Heart right ventricle (tissue), 16 donors: ENCODE measurements at regions not wholly inside any gene's neighbourhood (a gene's known extent, or its start where the extent isn't known, plus 50 kb on each side); places are given as distances from the start of the nearest gene placed in this dataset.
"Not testable (repeated sequence)": the region's sequence is repeated elsewhere in the genome, so short reads cannot be mapped to it uniquely, and the experiment has no call there.

ENCODE experiments used
- ATAC-seq, 8 donors: fragments of 200-7000 bp; cut with Tn5 transposase; one replicate each; pipeline ENCODE4 v1.9.1; 2020; ENCODE audit warnings: mild to moderate bottlenecking in 8 of 8, moderate library complexity in 8 of 8, moderate number of reproducible peaks in 1 of 8
- DNase-seq, 2 donors: peaks; one replicate each; pipeline ENCODE4 v3.0.0-alpha.2; 2020
- H3K27ac ChIP-seq, 10 donors: fragments of 200-600 bp; sonication (generic) in 2 of 10; one replicate each; pipeline versions ENCODE4 v1.5.0 to v1.8.0; 2020 to 2022; ENCODE audit warnings: mild to moderate bottlenecking in 3 of 10
- H3K27me3 ChIP-seq, 7 donors: fragments of 200-600 bp; one replicate each; pipeline ENCODE4 v1.8.0; 2021 to 2022; ENCODE audit warnings: mild to moderate bottlenecking in 2 of 7
- H3K36me3 ChIP-seq, 9 donors: fragments of 200-600 bp; sonication (generic) in 1 of 9; one replicate each; pipeline versions ENCODE4 v1.5.0 to v1.8.0; 2020 to 2022; ENCODE audit warnings: mild to moderate bottlenecking in 2 of 9
- H3K4me1 ChIP-seq, 9 donors: fragments of 200-600 bp; sonication (generic) in 1 of 9; one replicate each; pipeline versions ENCODE4 v1.5.0 to v1.8.0; 2020 to 2022; ENCODE audit warnings: mild to moderate bottlenecking in 4 of 9
- H3K4me3 ChIP-seq, 10 donors: fragments of 200-600 bp; sonication (generic) in 2 of 10; one replicate each; pipeline versions ENCODE4 v1.5.0 to v1.8.0; 2020 to 2022; ENCODE audit warnings: mild to moderate bottlenecking in 7 of 10, moderate library complexity in 2 of 10
- H3K9me3 ChIP-seq, 11 donors: fragments of 200-600 bp in 10 of 11; sonication (generic) in 2 of 11; one replicate each; pipeline versions ENCODE4 v1.5.0 to v1.8.0; 2013 to 2022; ENCODE audit warnings: mild to moderate bottlenecking in 2 of 11, control low read depth in 1 of 11, moderate library complexity in 1 of 11
- CTCF ChIP-seq, 9 donors: fragments of 200-600 bp; sonication (generic) in 2 of 9; IDR thresholded peaks; one replicate each; pipeline versions ENCODE4 v1.5.0 to v1.8.0; 2021 to 2022; ENCODE audit warnings: antibody characterized with exemption in 9 of 9, mild to moderate bottlenecking in 5 of 9, moderate library complexity in 1 of 9
- WGBS, 2 donors: extraction: QIAGEN DNeasy Blood & Tissue Kit; methylation state at CpG; one replicate each; pipeline ENCODE4 v1.1.7; 2013; ENCODE audit warnings: inconsistent platforms in 1 of 2; 5-methylcytosine and 5-hydroxymethylcytosine counted together
- intact Hi-C, 10 donors: fragments of 100-400 bp; cut with DNase I; formaldehyde crosslinking; loops; one replicate each; pipeline versions ENCODE4 v1.11.1 to v1.14.2; 2022
- donor health status: Arrhythmogenic right ventricular cardiomyopathy.
- donor health status: ischemic (EF 13 %, LVEDD 7.1; RV severe dilation, severe dysfunction).
- donor health status: healthy with polysubstance abuse.
- donor health status: DM: no; HTN: yes; CAD: no.
- donor health status: DM: no; HTN: no; CAD: no.
- donor health status: ischemic (EF 25% LVEDD 6.9; RV normal size, moderate dysfunction).
- donor health status: ischemic (EF 25% LVEDD 5.7; RV mildly dilated, moderate dysfunction).
- donor health status: healthy.
- donor health status: DM: yes; HTN: yes; CAD: no.
- donor health status: Ischemic cardiomyopathy.
- donor health status: ischemic (EF 35%, LVEDD 5.7; RV mildly dilated, moderate dysfunction).
- donor health status: nonischemic (EF 11% LVEDD 7.7; RV severe dilation, severe dysfunction).
- donor health status: DM: yes; HTN: yes; CAD: no.
- donor health status: PGD.
- donor health status: ischemic (EF 29% LVEDD 5.4; RV normal size, mild dysfunction).
- donor health status: nonischemic (EF 23%, LVEDD 6.1; RV moderate dilation, normal function).

- DNase-seq (no peak), ATAC-seq (no peak)
- H3K4me3 ChIP-seq, result no peak overlapping the region
- H3K27ac ChIP-seq, result no peak overlapping the region
- H3K4me1 ChIP-seq, result no peaks in the 10 kb centered on the region
- TF ChIP-seq CTCF (IDR thresholded peaks at IDR 0.05), result no peak
- peaks cover 0 to 14% (median 0%) of the 10 kb centered on the region in 7 donors for H3K27me3 ChIP-seq
- WGBS, 2 donors, result 84 to 86% methylated on average over 4 of the region's 4 CpGs
- intact Hi-C loops, result no loop called here
- no peaks in the 10 kb centered on the region for H3K36me3 ChIP-seq
- H3K9me3 ChIP-seq, result no peaks in the 10 kb centered on the region
These were observed 1518.3 kb downstream of the RPIA start for GRCh38 chr2:90209806-90210205.

- ATAC-seq, H3K36me3 ChIP-seq, DNase-seq, H3K4me3 ChIP-seq, H3K4me1 ChIP-seq, H3K27ac ChIP-seq, H3K9me3 ChIP-seq, intact Hi-C loops: not testable (repeated sequence)
- 33 to 48% methylated on average over 2 of the region's 2 CpGs for WGBS, 2 donors
- H3K27me3 ChIP-seq, result peaks cover 0 to 12% (median 0%) of the 10 kb centered on the region in 7 donors
These were observed 1524.4 kb downstream of the RPIA start for GRCh38 chr2:90215880-90216279.

- WGBS, 2 donors, result 29 to 42% methylated on average over 1 of the region's 1 CpG
- DNase-seq, H3K9me3 ChIP-seq, H3K27ac ChIP-seq, ATAC-seq, H3K4me1 ChIP-seq, intact Hi-C loops, H3K36me3 ChIP-seq, H3K4me3 ChIP-seq: not testable (repeated sequence)
- peaks cover 0 to 13% (median 0%) of the 10 kb centered on the region in 7 donors for H3K27me3 ChIP-seq
These were observed 1525.3 kb downstream of the RPIA start for GRCh38 chr2:90216801-90217200.

- H3K4me1 ChIP-seq, ATAC-seq, H3K27ac ChIP-seq, intact Hi-C loops, H3K36me3 ChIP-seq, H3K9me3 ChIP-seq, DNase-seq, H3K4me3 ChIP-seq: not testable (repeated sequence)
- H3K27me3 ChIP-seq, result peaks cover 0 to 19% (median 0%) of the 10 kb centered on the region in 7 donors
- WGBS, 2 donors, result 88 to 97% methylated on average over 1 of the region's 2 CpGs
These were observed 1527.1 kb downstream of the RPIA start for GRCh38 chr2:90218534-90218933.

GRCh38 chr2:90220623-90221299 is 1529.3 kb downstream of the RPIA start:
- intact Hi-C loops, H3K27ac ChIP-seq, H3K9me3 ChIP-seq, DNase-seq, ATAC-seq, H3K4me1 ChIP-seq, H3K36me3 ChIP-seq, H3K4me3 ChIP-seq: not testable (repeated sequence)
- H3K27me3 ChIP-seq, result peaks cover 0 to 23% (median 0%) of the 10 kb centered on the region in 7 donors
- WGBS, 2 donors, result 72 to 76% methylated on average over 2 of the region's 2 CpGs

GRCh38 chr2:90221300-90221651 is 1529.8 kb downstream of the RPIA start:
- no peak for DNase-seq
- intact Hi-C loops, result no loop called here
- no peak for TF ChIP-seq CTCF (IDR thresholded peaks at IDR 0.05)
- peaks cover 0 to 18% (median 0%) of the 10 kb centered on the region in 7 donors for H3K27me3 ChIP-seq
- no peak overlapping the region for H3K27ac ChIP-seq
- no peaks in the 10 kb centered on the region for H3K36me3 ChIP-seq
- no peaks in the 10 kb centered on the region for H3K9me3 ChIP-seq
- H3K4me1 ChIP-seq, result no peaks in the 10 kb centered on the region
- WGBS, 2 donors, result 34 to 38% methylated on average over 1 of the region's 1 CpG
- H3K4me3 ChIP-seq, result no peak overlapping the region
- no peak for ATAC-seq

GRCh38 chr2:90224767-90225166 is 1533.3 kb downstream of the RPIA start:
- intact Hi-C loops, ATAC-seq: not testable (repeated sequence)

More at GRCh38 chr2:90224767-90225166, 1533.3 kb downstream of the RPIA start:
- not testable (repeated sequence) for H3K9me3 ChIP-seq, H3K27ac ChIP-seq, DNase-seq, H3K4me1 ChIP-seq, H3K4me3 ChIP-seq, H3K36me3 ChIP-seq
- H3K27me3 ChIP-seq, result peaks cover 0 to 18% (median 0%) of the 10 kb centered on the region in 7 donors
